ENCODE measurements at regions not wholly inside any gene's neighbourhood (a gene's known extent, or its start where the extent isn't known, plus 50 kb on each side); places are given as distances from the start of the nearest gene placed in this dataset.

GRCh38 chr12:72766517-72766916 lies 494.3 kb downstream of the TRHDE start:
- Histone ChIP-seq H3K4me3 (no peak overlapping the region), H3K4me1 (no peaks in the 10 kb centered on the region), H3K27me3 (no peaks in the 10 kb centered on the region), H3K9me3 (no peaks in the 10 kb centered on the region), H3K27ac (no peak overlapping the region), H3K36me3 (no peaks in the 10 kb centered on the region)
- 37% methylated on average over 2 of the region's 2 CpGs for WGBS (ENCODE audit: insufficient coverage, low coverage, low lambda C conversion rate, missing lambda C conversion rate)
- DNase-seq (no peak), ATAC-seq (no peak)
- TF ChIP-seq POLR2A (IDR thresholded peaks at IDR 0.05) (no peak), CTCF (IDR thresholded peaks at IDR 0.05) (no peak)
- intact Hi-C loops (cut with DNase I) = no loop called here

- TF ChIP-seq POLR2A (IDR thresholded peaks at IDR 0.05) (no peak), CTCF (IDR thresholded peaks at IDR 0.05) (no peak)
- Histone ChIP-seq H3K4me3 (no peak overlapping the region), H3K9me3 (no peaks in the 10 kb centered on the region), H3K27me3 (no peaks in the 10 kb centered on the region), H3K36me3 (no peaks in the 10 kb centered on the region), H3K4me1 (no peaks in the 10 kb centered on the region), H3K27ac (no peak overlapping the region)
- intact Hi-C loops (cut with DNase I) = no loop called here
- DNase-seq (no peak), ATAC-seq (no peak)
These were observed 501.9 kb downstream of the TRHDE start for GRCh38 chr12:72774023-72774422.

- Histone ChIP-seq H3K4me1 (no peaks in the 10 kb centered on the region), H3K27me3 (no peaks in the 10 kb centered on the region), H3K36me3 (no peaks in the 10 kb centered on the region), H3K4me3 (no peak overlapping the region), H3K27ac (no peak overlapping the region), H3K9me3 (no peaks in the 10 kb centered on the region)
- TF ChIP-seq CTCF (IDR thresholded peaks at IDR 0.05) (no peak), POLR2A (IDR thresholded peaks at IDR 0.05) (no peak)
- DNase-seq = no peak
- WGBS (ENCODE audit: insufficient coverage, low coverage, low lambda C conversion rate, missing lambda C conversion rate) = 71% methylated on average over 1 of the region's 1 CpG
- no peak for ATAC-seq
- intact Hi-C loops (cut with DNase I) = no loop called here
These were observed 505.6 kb downstream of the TRHDE start for GRCh38 chr12:72777806-72778205.

GRCh38 chr12:72790273-72790672 lies 518.1 kb downstream of the TRHDE start:
- no peak for ATAC-seq
- WGBS (ENCODE audit: insufficient coverage, low coverage, low lambda C conversion rate, missing lambda C conversion rate) = 88% methylated on average over 1 of the region's 1 CpG
- Histone ChIP-seq H3K4me3 (no peak overlapping the region), H3K4me1 (no peaks in the 10 kb centered on the region), H3K27ac (no peak overlapping the region), H3K9me3 (no peaks in the 10 kb centered on the region), H3K36me3 (no peaks in the 10 kb centered on the region), H3K27me3 (no peaks in the 10 kb centered on the region)
- intact Hi-C loops (cut with DNase I) = no loop called here
- TF ChIP-seq CTCF (IDR thresholded peaks at IDR 0.05) = no peak
- no peak for TF ChIP-seq POLR2A (IDR thresholded peaks at IDR 0.05)
- DNase-seq = no peak

GRCh38 chr12:72792889-72793288 lies 520.7 kb downstream of the TRHDE start:
- ATAC-seq = no peak

More at GRCh38 chr12:72792889-72793288, 520.7 kb downstream of the TRHDE start:
- no peaks in the 10 kb centered on the region for H3K9me3 ChIP-seq
- WGBS (ENCODE audit: insufficient coverage, low coverage, low lambda C conversion rate, missing lambda C conversion rate) = 100% methylated on average over 2 of the region's 3 CpGs
- no peaks in the 10 kb centered on the region for H3K4me1 ChIP-seq
- H3K4me3 ChIP-seq = no peak overlapping the region
- intact Hi-C loops (cut with DNase I) = no loop called here
- TF ChIP-seq CTCF (IDR thresholded peaks at IDR 0.05) = no peak
- TF ChIP-seq POLR2A (IDR thresholded peaks at IDR 0.05) = no peak
- H3K36me3 ChIP-seq = no peaks in the 10 kb centered on the region
- DNase-seq = no peak
- no peaks in the 10 kb centered on the region for H3K27me3 ChIP-seq
- no peak overlapping the region for H3K27ac ChIP-seq
